K562 (cell line): ENCODE measurements at regions not wholly inside any gene's neighbourhood (a gene's known extent, or its start where the extent isn't known, plus 50 kb on each side); places are given as distances from the start of the nearest gene placed in this dataset.

Experiments used
- ESRRA ChIP-seq: fragments of 450-650 bp; IDR thresholded peaks from 2 replicates; pipeline ENCODE4 v1.6.1; 2014; ENCODE audit warnings: low read depth, mild to moderate bottlenecking, moderate library complexity, borderline replicate concordance
- EWSR1 ChIP-seq: fragments of 450-650 bp; IDR thresholded peaks from 2 replicates; pipeline ENCODE4 v1.6.1; 2018; ENCODE audit warnings: borderline replicate concordance, mild to moderate bottlenecking, low read depth, moderate library complexity; ENCODE audit not compliant: partially characterized antibody
- GABPB2 ChIP-seq: fragments of 250-450 bp; sonication (Bioruptor Pico); conservative IDR thresholded peaks from 2 replicates; pipeline ENCODE4 v1.5.1; 2021; ENCODE audit warnings: mild to moderate bottlenecking
- HNRNPUL1 ChIP-seq: fragments of 200-400 bp; formaldehyde crosslinking; IDR thresholded peaks from 2 replicates; pipeline ENCODE4 v1.6.1; 2017; ENCODE audit warnings: low read length
- HOXB6 ChIP-seq: fragments of 250-450 bp; sonication (Bioruptor Pico); IDR thresholded peaks from 2 replicates; pipeline ENCODE4 v1.5.1; 2022; ENCODE audit warnings: mild to moderate bottlenecking, borderline replicate concordance
- KDM4B ChIP-seq, 2 experiments: fragments of 450-650 bp in 1 of 2; sonication (generic) in 1 of 2; IDR thresholded peaks; 2 replicates each; pipeline ENCODE4 v1.6.1; 2016 to 2017; ENCODE audit warnings: borderline replicate concordance in 2 of 2, antibody characterized with exemption in 1 of 2, low read depth in 1 of 2, mild to moderate bottlenecking in 1 of 2
- MECOM ChIP-seq: fragments of 250-450 bp; sonication (Bioruptor Pico); IDR thresholded peaks from 2 replicates; pipeline ENCODE4 v1.8.0; 2022; ENCODE audit warnings: inconsistent platforms
- MEF2A ChIP-seq: IDR thresholded peaks from 2 replicates; pipeline ENCODE4 v1.6.1; 2011; ENCODE audit warnings: low read depth, mild to moderate bottlenecking, low read length, moderate library complexity; ENCODE audit not compliant: control insufficient read depth
- NFRKB ChIP-seq: fragments of 450-650 bp; IDR thresholded peaks from 2 replicates; pipeline ENCODE4 v1.6.1; 2016; ENCODE audit warnings: low read depth
- PHB2 ChIP-seq: fragments of 450-650 bp; IDR thresholded peaks from 2 replicates; pipeline ENCODE4 v1.6.1; 2017; ENCODE audit warnings: low read depth
- POLR2AphosphoS5 ChIP-seq: IDR thresholded peaks from 2 replicates; pipeline ENCODE4 v1.6.1; 2011; ENCODE audit warnings: mild to moderate bottlenecking, low read depth, low read length, moderate library complexity; ENCODE audit not compliant: control insufficient read depth, insufficient read depth
- TAL1 ChIP-seq: fragments of 450-650 bp; IDR thresholded peaks from 2 replicates; pipeline ENCODE4 v1.6.1; 2016; ENCODE audit warnings: mild to moderate bottlenecking
- YY1 ChIP-seq, 3 experiments: IDR thresholded peaks; 2 replicates each; pipeline ENCODE4 v1.6.1; 2011; ENCODE audit warnings: low read length in 2 of 3, mild to moderate bottlenecking in 2 of 3, moderate library complexity in 2 of 3, borderline replicate concordance in 1 of 3, control low read depth in 1 of 3, low read depth in 1 of 3; ENCODE audit not compliant: insufficient read depth in 3 of 3, insufficient replicate concordance in 2 of 3, control insufficient read depth in 1 of 3, insufficient read length in 1 of 3; ENCODE audit errors: extremely low read depth in 1 of 3
- TF ChIP-seq, protein P1 (sequence below): fragments of 200-400 bp; formaldehyde crosslinking; IDR thresholded peaks from 2 replicates; pipeline ENCODE4 v1.6.1; 2017; ENCODE audit warnings: mild to moderate bottlenecking, low read depth, low read length, moderate library complexity
- TF ChIP-seq, protein P2 (sequence below): fragments of 450-650 bp; IDR thresholded peaks from 2 replicates; pipeline ENCODE4 v1.6.1; 2018; ENCODE audit warnings: mild to moderate bottlenecking, low read depth; ENCODE audit not compliant: partially characterized antibody
- TF ChIP-seq, protein P3 (sequence below), 2 experiments: fragments of 450-650 bp; IDR thresholded peaks; 2 replicates each; pipeline ENCODE4 v1.6.1; 2016
- TF ChIP-seq, protein P4 (sequence below): sonication (generic); formaldehyde crosslinking; IDR thresholded peaks from 2 replicates; pipeline ENCODE4 v1.8.0; 2023; ENCODE audit warnings: mild to moderate bottlenecking, missing genetic modification reagents

DNA sequence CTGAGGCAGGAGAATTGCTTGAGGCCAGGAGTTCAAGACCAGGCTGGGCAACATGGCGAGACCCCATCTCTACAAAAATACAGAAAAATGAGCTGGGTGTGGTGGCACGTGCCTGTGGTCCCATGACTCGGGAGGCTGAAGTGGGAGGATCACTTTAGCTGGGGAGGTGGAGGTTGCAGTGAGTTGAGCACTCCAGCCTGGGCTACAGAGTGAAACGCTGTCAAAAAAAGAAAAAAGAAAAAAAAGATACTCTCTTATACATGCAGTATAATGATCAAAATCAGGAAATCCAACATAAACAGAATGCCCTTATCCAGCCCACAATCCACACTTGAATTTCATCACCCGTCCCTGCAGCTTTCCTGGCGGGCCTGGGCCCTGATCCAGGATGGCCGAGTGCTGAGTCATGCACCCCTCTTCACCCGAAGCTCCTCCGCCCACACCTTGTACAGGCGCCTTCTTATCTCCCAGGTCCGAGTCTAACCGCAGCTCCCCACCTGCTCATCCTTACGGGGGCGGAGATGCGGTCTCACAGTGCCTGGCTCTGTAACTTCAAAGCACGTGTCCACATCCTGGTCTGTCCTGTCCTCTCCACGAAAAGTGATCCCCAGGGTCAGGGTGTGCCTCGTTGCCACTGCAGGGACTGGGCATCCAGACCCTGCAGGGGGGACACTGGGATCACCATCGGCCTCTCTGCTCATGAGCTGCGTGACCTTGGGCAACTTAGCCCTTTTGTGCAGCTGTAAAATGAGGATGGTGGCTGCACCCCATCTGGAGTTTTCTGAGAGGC lies 120.2 kb upstream of the SLC45A1 start (continued):
- TF ChIP-seq, protein P1, sequence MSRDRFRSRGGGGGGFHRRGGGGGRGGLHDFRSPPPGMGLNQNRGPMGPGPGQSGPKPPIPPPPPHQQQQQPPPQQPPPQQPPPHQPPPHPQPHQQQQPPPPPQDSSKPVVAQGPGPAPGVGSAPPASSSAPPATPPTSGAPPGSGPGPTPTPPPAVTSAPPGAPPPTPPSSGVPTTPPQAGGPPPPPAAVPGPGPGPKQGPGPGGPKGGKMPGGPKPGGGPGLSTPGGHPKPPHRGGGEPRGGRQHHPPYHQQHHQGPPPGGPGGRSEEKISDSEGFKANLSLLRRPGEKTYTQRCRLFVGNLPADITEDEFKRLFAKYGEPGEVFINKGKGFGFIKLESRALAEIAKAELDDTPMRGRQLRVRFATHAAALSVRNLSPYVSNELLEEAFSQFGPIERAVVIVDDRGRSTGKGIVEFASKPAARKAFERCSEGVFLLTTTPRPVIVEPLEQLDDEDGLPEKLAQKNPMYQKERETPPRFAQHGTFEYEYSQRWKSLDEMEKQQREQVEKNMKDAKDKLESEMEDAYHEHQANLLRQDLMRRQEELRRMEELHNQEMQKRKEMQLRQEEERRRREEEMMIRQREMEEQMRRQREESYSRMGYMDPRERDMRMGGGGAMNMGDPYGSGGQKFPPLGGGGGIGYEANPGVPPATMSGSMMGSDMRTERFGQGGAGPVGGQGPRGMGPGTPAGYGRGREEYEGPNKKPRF: no peak
- no peak for TF ChIP-seq HNRNPUL1
- TF ChIP-seq HOXB6: no peak
- TF ChIP-seq ESRRA: peak; percentile 99
- TF ChIP-seq TAL1: peak; percentile 94
- peak in 2 of 3 experiments; percentile 25 to 60 for TF ChIP-seq YY1 (IDR thresholded peaks at IDR 0.05; ENCODE audit: borderline replicate concordance in 1 of 3, control insufficient read depth in 1 of 3, extremely low read depth in 1 of 3, insufficient read depth in 3 of 3, insufficient read length in 1 of 3, insufficient replicate concordance in 2 of 3, low read depth in 1 of 3, low read length in 2 of 3)
- TF ChIP-seq GABPB2: no peak
- no peak for TF ChIP-seq KDM4B (IDR thresholded peaks at IDR 0.05; ENCODE audit: borderline replicate concordance in 2 of 2, low read depth in 1 of 2)
- TF ChIP-seq EWSR1: no peak
- peak; percentile 79; the same call in 1 of the 2 replicates for TF ChIP-seq PHB2
- peak; percentile 67; the same call in 1 of the 2 replicates for TF ChIP-seq NFRKB
- peak; percentile 98 for TF ChIP-seq MECOM (CRISPR knock-in tag)
- TF ChIP-seq MEF2A: 0 out of 2 replicates have a peak, but pooled peaks have one; percentile 13
- TF ChIP-seq, protein P2, sequence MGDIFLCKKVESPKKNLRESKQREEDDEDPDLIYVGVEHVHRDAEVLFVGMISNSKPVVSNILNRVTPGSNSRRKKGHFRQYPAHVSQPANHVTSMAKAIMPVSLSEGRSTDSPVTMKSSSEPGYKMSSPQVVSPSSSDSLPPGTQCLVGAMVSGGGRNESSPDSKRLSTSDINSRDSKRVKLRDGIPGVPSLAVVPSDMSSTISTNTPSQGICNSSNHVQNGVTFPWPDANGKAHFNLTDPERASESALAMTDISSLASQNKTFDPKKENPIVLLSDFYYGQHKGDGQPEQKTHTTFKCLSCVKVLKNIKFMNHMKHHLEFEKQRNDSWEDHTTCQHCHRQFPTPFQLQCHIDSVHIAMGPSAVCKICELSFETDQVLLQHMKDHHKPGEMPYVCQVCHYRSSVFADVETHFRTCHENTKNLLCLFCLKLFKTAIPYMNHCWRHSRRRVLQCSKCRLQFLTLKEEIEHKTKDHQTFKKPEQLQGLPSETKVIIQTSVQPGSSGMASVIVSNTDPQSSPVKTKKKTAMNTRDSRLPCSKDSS: no peak
- TF ChIP-seq, protein P3, sequence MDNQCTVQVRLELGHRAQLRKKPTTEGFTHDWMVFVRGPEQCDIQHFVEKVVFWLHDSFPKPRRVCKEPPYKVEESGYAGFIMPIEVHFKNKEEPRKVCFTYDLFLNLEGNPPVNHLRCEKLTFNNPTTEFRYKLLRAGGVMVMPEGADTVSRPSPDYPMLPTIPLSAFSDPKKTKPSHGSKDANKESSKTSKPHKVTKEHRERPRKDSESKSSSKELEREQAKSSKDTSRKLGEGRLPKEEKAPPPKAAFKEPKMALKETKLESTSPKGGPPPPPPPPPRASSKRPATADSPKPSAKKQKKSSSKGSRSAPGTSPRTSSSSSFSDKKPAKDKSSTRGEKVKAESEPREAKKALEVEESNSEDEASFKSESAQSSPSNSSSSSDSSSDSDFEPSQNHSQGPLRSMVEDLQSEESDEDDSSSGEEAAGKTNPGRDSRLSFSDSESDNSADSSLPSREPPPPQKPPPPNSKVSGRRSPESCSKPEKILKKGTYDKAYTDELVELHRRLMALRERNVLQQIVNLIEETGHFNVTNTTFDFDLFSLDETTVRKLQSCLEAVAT (IDR thresholded peaks at IDR 0.05): peak; percentile 34 to 99; a peak in 2 of 4 replicates
- TF ChIP-seq, protein P4, sequence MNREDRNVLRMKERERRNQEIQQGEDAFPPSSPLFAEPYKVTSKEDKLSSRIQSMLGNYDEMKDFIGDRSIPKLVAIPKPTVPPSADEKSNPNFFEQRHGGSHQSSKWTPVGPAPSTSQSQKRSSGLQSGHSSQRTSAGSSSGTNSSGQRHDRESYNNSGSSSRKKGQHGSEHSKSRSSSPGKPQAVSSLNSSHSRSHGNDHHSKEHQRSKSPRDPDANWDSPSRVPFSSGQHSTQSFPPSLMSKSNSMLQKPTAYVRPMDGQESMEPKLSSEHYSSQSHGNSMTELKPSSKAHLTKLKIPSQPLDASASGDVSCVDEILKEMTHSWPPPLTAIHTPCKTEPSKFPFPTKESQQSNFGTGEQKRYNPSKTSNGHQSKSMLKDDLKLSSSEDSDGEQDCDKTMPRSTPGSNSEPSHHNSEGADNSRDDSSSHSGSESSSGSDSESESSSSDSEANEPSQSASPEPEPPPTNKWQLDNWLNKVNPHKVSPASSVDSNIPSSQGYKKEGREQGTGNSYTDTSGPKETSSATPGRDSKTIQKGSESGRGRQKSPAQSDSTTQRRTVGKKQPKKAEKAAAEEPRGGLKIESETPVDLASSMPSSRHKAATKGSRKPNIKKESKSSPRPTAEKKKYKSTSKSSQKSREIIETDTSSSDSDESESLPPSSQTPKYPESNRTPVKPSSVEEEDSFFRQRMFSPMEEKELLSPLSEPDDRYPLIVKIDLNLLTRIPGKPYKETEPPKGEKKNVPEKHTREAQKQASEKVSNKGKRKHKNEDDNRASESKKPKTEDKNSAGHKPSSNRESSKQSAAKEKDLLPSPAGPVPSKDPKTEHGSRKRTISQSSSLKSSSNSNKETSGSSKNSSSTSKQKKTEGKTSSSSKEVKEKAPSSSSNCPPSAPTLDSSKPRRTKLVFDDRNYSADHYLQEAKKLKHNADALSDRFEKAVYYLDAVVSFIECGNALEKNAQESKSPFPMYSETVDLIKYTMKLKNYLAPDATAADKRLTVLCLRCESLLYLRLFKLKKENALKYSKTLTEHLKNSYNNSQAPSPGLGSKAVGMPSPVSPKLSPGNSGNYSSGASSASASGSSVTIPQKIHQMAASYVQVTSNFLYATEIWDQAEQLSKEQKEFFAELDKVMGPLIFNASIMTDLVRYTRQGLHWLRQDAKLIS (CRISPR knock-in tag): no peak
- TF ChIP-seq POLR2AphosphoS5: peak; percentile 97
